CD4-positive, CD25-positive, alpha-beta regulatory T cell (primary cell): ENCODE measurements at regions not wholly inside any gene's neighbourhood (a gene's known extent, or its start where the extent isn't known, plus 50 kb on each side); places are given as distances from the start of the nearest gene placed in this dataset.
"Not testable (repeated sequence)": the region's sequence is repeated elsewhere in the genome, so short reads cannot be mapped to it uniquely, and the experiment has no call there.

Source experiments
- ATAC-seq, 2 donors: fragments of 150-1000 bp; cut with Tn5 transposase; one replicate each; pipeline ENCODE4 v1.10.0; 2021; ENCODE audit warnings: low read depth in 2 of 2, moderate number of reproducible peaks in 2 of 2, moderate library complexity in 1 of 2
- DNase-seq, 3 donors: peaks; one replicate each; pipeline versions ENCODE4 v3.0.0 to v3.0.0-alpha.2; 2012 to 2022; ENCODE audit warnings: mixed read lengths in 1 of 3
- H3K27ac ChIP-seq: one replicate; pipeline ENCODE4 v1.7.0; 2013; ENCODE audit warnings: mild to moderate bottlenecking, low read length; ENCODE audit not compliant: insufficient read depth, poor library complexity, severe bottlenecking
- H3K27me3 ChIP-seq: one replicate; pipeline ENCODE4 v1.7.0; 2013; ENCODE audit warnings: low read length; ENCODE audit not compliant: control insufficient read depth, insufficient read depth
- H3K36me3 ChIP-seq: one replicate; pipeline ENCODE4 v1.7.0; 2013; ENCODE audit warnings: mild to moderate bottlenecking, low read length, moderate library complexity; ENCODE audit not compliant: control insufficient read depth, insufficient read depth
- H3K4me1 ChIP-seq: 2 replicates; pipeline ENCODE4 v1.7.0; 2013; ENCODE audit warnings: mild to moderate bottlenecking, low read length; ENCODE audit not compliant: insufficient read depth, control insufficient read depth, poor library complexity, severe bottlenecking
- H3K4me3 ChIP-seq: one replicate; pipeline ENCODE4 v1.7.0; 2013; ENCODE audit warnings: low read depth, mild to moderate bottlenecking, low read length, moderate library complexity
- H3K9me3 ChIP-seq, 2 experiments: 1 replicate in 1 of 2; 2 replicates in 1 of 2; pipeline ENCODE4 v1.7.0; 2013; ENCODE audit warnings: low read length in 2 of 2, mild to moderate bottlenecking in 1 of 2, moderate library complexity in 1 of 2; ENCODE audit not compliant: control insufficient read depth in 2 of 2
- H3K27ac Mint-ChIP-seq, 3 donors: one replicate each; pipeline ENCODE4 v1.8.0; 2020 to 2022; ENCODE audit warnings: mild to moderate bottlenecking in 3 of 3, mixed read lengths in 3 of 3, moderate library complexity in 2 of 3
- H3K27me3 Mint-ChIP-seq: one replicate; pipeline ENCODE4 v1.8.0; 2022; ENCODE audit warnings: mild to moderate bottlenecking, mixed read lengths
- H3K36me3 Mint-ChIP-seq: one replicate; pipeline ENCODE4 v1.8.0; 2020; ENCODE audit warnings: mixed read lengths
- H3K4me1 Mint-ChIP-seq, 4 donors: one replicate each; pipeline ENCODE4 v1.8.0; 2020 to 2022; ENCODE audit warnings: mixed read lengths in 4 of 4, mild to moderate bottlenecking in 1 of 4
- H3K4me3 Mint-ChIP-seq, 4 donors: one replicate each; pipeline ENCODE4 v1.8.0; 2020 to 2022; ENCODE audit warnings: mild to moderate bottlenecking in 4 of 4, mixed read lengths in 4 of 4, moderate library complexity in 3 of 4
- H3K9me3 Mint-ChIP-seq, 7 donors: one replicate each; pipeline ENCODE4 v1.8.0; 2020 to 2022; ENCODE audit warnings: mixed read lengths in 7 of 7, mild to moderate bottlenecking in 3 of 7, moderate library complexity in 2 of 7

- Histone ChIP-seq H3K4me1 (no peaks in the 10 kb centered on the region), H3K4me3 (no peak overlapping the region), H3K27ac (no peak overlapping the region), H3K27me3 (no peaks in the 10 kb centered on the region), H3K9me3 (peaks cover 0 to 3% of the 10 kb centered on the region in 2 experiments), H3K36me3 (no peaks in the 10 kb centered on the region)
- Mint-ChIP-seq H3K9me3 (peaks cover 0 to 21% (median 6%) of the 10 kb centered on the region in 7 donors), H3K4me3 (no peak overlapping the region), H3K36me3 (no peaks in the 10 kb centered on the region), H3K4me1 (no peaks in the 10 kb centered on the region), H3K27me3 (no peaks in the 10 kb centered on the region), H3K27ac (no peak overlapping the region)
- no peak for ATAC-seq
- DNase-seq: no peak
Measured at GRCh38 chr4:19021617-19022016, 1000.1 kb upstream of the LCORL start.

GRCh38 chr4:19016550-19016949 is 995.0 kb upstream of the LCORL start:
- not testable (repeated sequence) for H3K27me3 Mint-ChIP-seq, H3K9me3 ChIP-seq, H3K4me1 ChIP-seq, ATAC-seq, H3K36me3 Mint-ChIP-seq, H3K4me1 Mint-ChIP-seq, H3K27ac Mint-ChIP-seq, H3K36me3 ChIP-seq, DNase-seq, H3K27me3 ChIP-seq, H3K4me3 ChIP-seq, H3K4me3 Mint-ChIP-seq, H3K27ac ChIP-seq
- H3K9me3 Mint-ChIP-seq: peaks cover 0 to 21% (median 8%) of the 10 kb centered on the region in 7 donors

DNA sequence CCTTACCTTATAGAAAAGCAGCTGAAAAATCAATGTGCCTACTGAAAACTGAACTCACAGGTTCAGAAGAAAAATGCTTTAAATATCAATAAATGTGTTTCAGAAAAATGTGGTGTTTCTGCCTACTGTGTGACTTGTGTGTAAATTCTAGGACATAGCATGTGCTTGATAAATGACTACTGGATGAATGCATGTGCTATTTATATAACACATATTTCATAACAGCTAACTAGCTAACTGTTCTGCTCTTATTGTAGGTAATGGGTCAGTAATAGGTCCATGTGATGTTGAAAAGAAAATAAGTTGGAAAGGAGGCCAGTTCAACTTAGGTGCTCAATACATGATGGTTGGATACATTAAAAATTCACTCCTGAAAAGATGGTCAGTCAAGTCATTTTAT is 993.0 kb upstream of the LCORL start:
- Histone ChIP-seq H3K9me3 (peaks cover 0 to 2% of the 10 kb centered on the region in 2 experiments), H3K27me3 (no peaks in the 10 kb centered on the region), H3K4me1 (no peaks in the 10 kb centered on the region), H3K36me3 (no peaks in the 10 kb centered on the region), H3K27ac (no peak overlapping the region), H3K4me3 (no peak overlapping the region)
- H3K9me3 Mint-ChIP-seq: peaks cover 1 to 18% (median 2%) of the 10 kb centered on the region in 7 donors
- ATAC-seq (no peak), DNase-seq (no peak)
- no peaks in the 10 kb centered on the region for H3K4me1 Mint-ChIP-seq
- H3K4me3 Mint-ChIP-seq: no peak overlapping the region
- H3K27ac Mint-ChIP-seq: no peak overlapping the region
- H3K36me3 Mint-ChIP-seq: no peaks in the 10 kb centered on the region
- H3K27me3 Mint-ChIP-seq: no peaks in the 10 kb centered on the region

DNA sequence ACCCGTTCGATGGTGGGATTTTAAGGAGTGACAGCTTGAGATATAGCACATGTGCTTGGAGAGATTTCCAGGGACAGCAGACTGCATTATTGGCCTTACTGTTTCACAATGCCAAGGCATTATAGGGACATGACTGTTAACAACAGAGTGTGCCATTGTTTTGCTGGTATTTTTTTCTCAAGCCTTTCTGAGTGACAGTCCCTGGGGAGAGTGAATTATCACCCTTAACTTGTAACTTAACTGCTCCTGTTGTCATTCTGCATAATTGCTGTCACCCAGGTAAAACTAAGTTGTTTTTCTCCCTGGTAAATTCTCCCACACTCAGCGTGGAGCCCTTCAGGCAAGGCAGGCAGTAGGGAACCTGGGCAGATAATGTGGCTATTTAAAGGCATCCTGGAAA is 989.2 kb upstream of the LCORL start:
- peaks cover 0 to 9% (median 6%) of the 10 kb centered on the region in 7 donors for H3K9me3 Mint-ChIP-seq
- no peak for ATAC-seq
- no peak for DNase-seq

DNA sequence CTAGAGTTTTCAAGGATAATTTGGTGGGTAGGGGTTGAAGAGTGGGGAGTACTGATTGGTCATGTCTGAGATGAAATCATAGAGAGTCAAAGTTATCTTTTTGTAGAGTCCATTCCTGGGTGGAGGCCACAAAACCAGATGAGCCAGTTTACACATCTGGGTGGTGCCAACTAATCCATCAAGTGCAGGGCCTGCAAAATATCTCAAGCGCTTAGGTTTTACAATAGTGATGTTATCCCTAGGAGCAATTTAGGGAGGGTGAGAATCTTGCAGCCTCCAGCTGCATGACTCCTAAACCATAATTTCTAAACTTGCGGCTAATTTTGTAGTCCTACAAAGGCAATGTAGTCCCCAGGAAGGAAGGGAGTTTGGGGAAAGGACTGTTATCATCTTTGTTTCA is 988.3 kb upstream of the LCORL start:
- no peak for DNase-seq
- no peak overlapping the region for H3K4me3 ChIP-seq
- no peaks in the 10 kb centered on the region for H3K36me3 ChIP-seq
- H3K27me3 ChIP-seq: no peaks in the 10 kb centered on the region
- peaks cover 3 to 6% of the 10 kb centered on the region in 2 experiments for H3K9me3 ChIP-seq
- H3K4me3 Mint-ChIP-seq: no peak overlapping the region
- H3K27ac Mint-ChIP-seq: no peak overlapping the region
- no peak overlapping the region for H3K27ac ChIP-seq
- no peaks in the 10 kb centered on the region for H3K27me3 Mint-ChIP-seq
- no peaks in the 10 kb centered on the region for H3K4me1 ChIP-seq
- H3K36me3 Mint-ChIP-seq: peaks cover 3% of the 10 kb centered on the region
- ATAC-seq: no peak
- peaks cover 0 to 10% (median 9%) of the 10 kb centered on the region in 7 donors for H3K9me3 Mint-ChIP-seq
- H3K4me1 Mint-ChIP-seq: no peaks in the 10 kb centered on the region

More for the DNA sequence above, 989.2 kb upstream of the LCORL start:
- Histone ChIP-seq H3K4me3 (no peak overlapping the region), H3K36me3 (no peaks in the 10 kb centered on the region), H3K9me3 (peaks cover 3 to 6% of the 10 kb centered on the region in 2 experiments), H3K4me1 (no peaks in the 10 kb centered on the region), H3K27ac (no peak overlapping the region), H3K27me3 (no peaks in the 10 kb centered on the region)
- Mint-ChIP-seq H3K27ac (no peak overlapping the region), H3K27me3 (no peaks in the 10 kb centered on the region), H3K4me1 (no peaks in the 10 kb centered on the region), H3K4me3 (no peak overlapping the region), H3K36me3 (peaks cover 3% of the 10 kb centered on the region)

- no peaks in the 10 kb centered on the region for H3K27me3 ChIP-seq
- no peaks in the 10 kb centered on the region for H3K36me3 ChIP-seq
- ATAC-seq (no peak), DNase-seq (no peak)
- no peaks in the 10 kb centered on the region for H3K4me1 ChIP-seq
- H3K27ac Mint-ChIP-seq: no peak overlapping the region
- H3K27me3 Mint-ChIP-seq: no peaks in the 10 kb centered on the region
- H3K36me3 Mint-ChIP-seq: peaks cover 3% of the 10 kb centered on the region
- H3K4me3 ChIP-seq: no peak overlapping the region
- H3K9me3 Mint-ChIP-seq: peaks cover 0 to 20% (median 9%) of the 10 kb centered on the region in 7 donors
- no peak overlapping the region for H3K27ac ChIP-seq
- H3K4me1 Mint-ChIP-seq: no peaks in the 10 kb centered on the region
- no peak overlapping the region for H3K4me3 Mint-ChIP-seq
- H3K9me3 ChIP-seq: peaks cover 3 to 6% of the 10 kb centered on the region in 2 experiments
Measured at GRCh38 chr4:19005211-19005610, 983.7 kb upstream of the LCORL start.

- Mint-ChIP-seq H3K4me1 (no peaks in the 10 kb centered on the region), H3K27ac (no peak overlapping the region), H3K27me3 (no peaks in the 10 kb centered on the region), H3K4me3 (no peak overlapping the region), H3K9me3 (peaks cover 0 to 15% (median 4%) of the 10 kb centered on the region in 7 donors), H3K36me3 (no peaks in the 10 kb centered on the region)
- DNase-seq (no peak), ATAC-seq (no peak)
- no peaks in the 10 kb centered on the region for H3K27me3 ChIP-seq
- H3K36me3 ChIP-seq: no peaks in the 10 kb centered on the region
- H3K4me3 ChIP-seq: no peak overlapping the region
- H3K4me1 ChIP-seq: no peaks in the 10 kb centered on the region
- no peak overlapping the region for H3K27ac ChIP-seq
- peaks cover 3 to 5% of the 10 kb centered on the region in 2 experiments for H3K9me3 ChIP-seq
Measured at GRCh38 chr4:19002170-19002569, 980.6 kb upstream of the LCORL start.

DNA sequence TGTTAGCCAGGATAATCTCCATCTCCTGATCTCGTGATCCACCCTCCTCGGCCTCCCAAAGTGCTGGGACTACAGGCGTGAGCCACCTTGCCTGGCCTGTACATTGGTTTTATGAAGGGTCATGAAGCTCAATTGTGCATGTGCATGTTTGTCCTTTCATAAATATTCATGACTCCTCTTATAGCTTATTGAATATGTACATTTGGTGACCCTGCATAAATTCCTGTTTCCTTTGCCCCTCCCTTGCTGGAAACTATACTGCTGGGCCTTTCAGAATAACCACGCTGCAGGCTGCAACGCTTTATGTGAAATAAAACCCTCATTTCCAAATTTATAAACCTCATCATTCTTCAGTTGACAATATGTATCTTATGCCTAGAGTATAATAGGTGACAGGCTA is 978.0 kb upstream of the LCORL start:
- H3K27ac ChIP-seq: no peak overlapping the region
- DNase-seq (no peak), ATAC-seq (no peak)
- H3K4me1 Mint-ChIP-seq: no peaks in the 10 kb centered on the region
- no peak overlapping the region for H3K4me3 ChIP-seq
- H3K4me1 ChIP-seq: no peaks in the 10 kb centered on the region
- H3K27me3 ChIP-seq: no peaks in the 10 kb centered on the region
- no peaks in the 10 kb centered on the region for H3K36me3 ChIP-seq
- peaks cover 0 to 14% (median 11%) of the 10 kb centered on the region in 7 donors for H3K9me3 Mint-ChIP-seq
- H3K27ac Mint-ChIP-seq: no peak overlapping the region
- no peaks in the 10 kb centered on the region for H3K27me3 Mint-ChIP-seq
- peaks cover 0 to 5% of the 10 kb centered on the region in 2 experiments for H3K9me3 ChIP-seq
- no peaks in the 10 kb centered on the region for H3K36me3 Mint-ChIP-seq
- no peak overlapping the region for H3K4me3 Mint-ChIP-seq
